Kidney (tissue), 13 donors: ENCODE measurements at regions not wholly inside any gene's neighbourhood (a gene's known extent, or its start where the extent isn't known, plus 50 kb on each side); places are given as distances from the start of the nearest gene placed in this dataset.
A peak's percentile ranks its signal among the peaks of the same experiment; 100 is the strongest.

Experiments
- DNase-seq, 5 donors: peaks; one replicate each; pipeline ENCODE4 v3.0.0-alpha.2; 2013 to 2020
- FAIRE-seq: peaks from 2 replicates; lab custom pipeline; 2012; peaks lifted over from hg19 to GRCh38; lab: Jason Lieb, UNC
- H3K27ac ChIP-seq, 2 donors: one replicate each; pipeline ENCODE4 v1.7.0; 2013; ENCODE audit warnings: low read depth in 2 of 2, low read length in 2 of 2, inconsistent platforms in 1 of 2
- H3K27me3 ChIP-seq: one replicate; pipeline ENCODE4 v1.7.1; 2013; ENCODE audit warnings: low read length, inconsistent platforms; ENCODE audit not compliant: control insufficient read depth, insufficient read depth
- H3K36me3 ChIP-seq, 3 donors: one replicate each; pipeline versions ENCODE4 v1.7.0 to v1.7.1; 2013; ENCODE audit warnings: low read length in 3 of 3, control low read depth in 1 of 3, inconsistent platforms in 1 of 3; ENCODE audit not compliant: insufficient read depth in 3 of 3, control insufficient read depth in 2 of 3
- H3K4me1 ChIP-seq, 3 donors: one replicate each; pipeline versions ENCODE4 v1.7.0 to v1.7.1; 2013; ENCODE audit warnings: low read length in 3 of 3, inconsistent platforms in 1 of 3, low read depth in 1 of 3; ENCODE audit not compliant: control insufficient read depth in 2 of 3, insufficient read depth in 2 of 3
- H3K4me3 ChIP-seq, 3 donors: one replicate each; pipeline versions ENCODE4 v1.7.0 to v1.8.1; 2013; ENCODE audit warnings: low read length in 3 of 3, control low read depth in 1 of 3, inconsistent platforms in 1 of 3
- H3K9ac ChIP-seq, 3 donors: one replicate each; pipeline versions ENCODE4 v1.7.0 to v1.7.1; 2013; ENCODE audit warnings: low read length in 3 of 3, control low read depth in 1 of 3, inconsistent platforms in 1 of 3
- H3K9me3 ChIP-seq, 3 donors: one replicate each; pipeline versions ENCODE4 v1.7.0 to v1.7.1; 2013; ENCODE audit warnings: low read length in 3 of 3, control low read depth in 1 of 3, inconsistent platforms in 1 of 3; ENCODE audit not compliant: control insufficient read depth in 2 of 3, insufficient read depth in 1 of 3
- CTCF ChIP-seq: IDR thresholded peaks from 3 replicates; pipeline ENCODE4 v1.5.1; 2012; ENCODE audit warnings: mild to moderate bottlenecking, moderate library complexity, borderline replicate concordance; ENCODE audit not compliant: insufficient read depth; ENCODE audit errors: extremely low read depth
- intact Hi-C: fragments of 100-400 bp; cut with DNase I; formaldehyde crosslinking; loops from one replicate; pipeline ENCODE4 v1.11.1; 2022
- donor health status: control.
- donor health status: control.
- donor health status: control.
- donor health status: control.
- donor health status: control.
- donor health status: DM: yes; HTN: yes; CAD: no.
- donor health status: Normal renal cell carcinoma (clear cell type).

GRCh38 chr2:144146076-144146475 is 373.8 kb downstream of the ZEB2 start:
- Histone ChIP-seq H3K27ac (no peak overlapping the region), H3K36me3 (no peaks in the 10 kb centered on the region)
- no peak for FAIRE-seq

GRCh38 chr2:144143294-144144151 is 376.4 kb downstream of the ZEB2 start:
- Histone ChIP-seq H3K36me3 (no peaks in the 10 kb centered on the region), H3K9me3 (no peaks in the 10 kb centered on the region), H3K27me3 (no peaks in the 10 kb centered on the region), H3K27ac (no peak overlapping the region), H3K4me1 (no peaks in the 10 kb centered on the region), H3K4me3 (no peak overlapping the region), H3K9ac (no peak overlapping the region)
- no peak for TF ChIP-seq CTCF
- FAIRE-seq (no peak), DNase-seq (peak in 1 of 5 donors; percentile 21)
- intact Hi-C loops: no loop called here

More at GRCh38 chr2:144146076-144146475, 373.8 kb downstream of the ZEB2 start:
- TF ChIP-seq CTCF: no peak
- Histone ChIP-seq H3K27me3 (no peaks in the 10 kb centered on the region), H3K9ac (no peak overlapping the region), H3K9me3 (no peaks in the 10 kb centered on the region), H3K4me3 (no peak overlapping the region), H3K4me1 (no peaks in the 10 kb centered on the region)
- DNase-seq: no peak
- intact Hi-C loops: no loop called here

GRCh38 chr2:144140891-144141290 is 379.0 kb downstream of the ZEB2 start:
- Histone ChIP-seq H3K27ac (no peak overlapping the region), H3K4me3 (no peak overlapping the region), H3K36me3 (no peaks in the 10 kb centered on the region), H3K9ac (no peak overlapping the region), H3K9me3 (no peaks in the 10 kb centered on the region), H3K4me1 (no peaks in the 10 kb centered on the region), H3K27me3 (no peaks in the 10 kb centered on the region)
- intact Hi-C loops: no loop called here
- FAIRE-seq: no peak
- DNase-seq: peak in 2 of 5 donors; percentile 24 to 59
- no peak for TF ChIP-seq CTCF
